Kidney epithelial cell (primary cell): ENCODE measurements at regions not wholly inside any gene's neighbourhood (a gene's known extent, or its start where the extent isn't known, plus 50 kb on each side); places are given as distances from the start of the nearest gene placed in this dataset.

Source experiments
- DNase-seq: peaks from one replicate; pipeline ENCODE4 v3.0.0-alpha.2; 2010; ENCODE audit warnings: low read depth
- H3K27me3 ChIP-seq: 2 replicates; pipeline ENCODE4 v1.6.0; 2011; ENCODE audit warnings: low read length; ENCODE audit not compliant: control insufficient read depth, insufficient read depth
- H3K36me3 ChIP-seq: 2 replicates; pipeline ENCODE4 v1.5.1; 2011; ENCODE audit warnings: low read length; ENCODE audit not compliant: control insufficient read depth, insufficient read depth
- H3K4me3 ChIP-seq: 2 replicates; pipeline ENCODE4 v1.5.1; 2011; ENCODE audit warnings: low read depth, mild to moderate bottlenecking, control low read depth, low read length
- CTCF ChIP-seq: IDR thresholded peaks from 2 replicates; pipeline ENCODE4 v1.5.1; 2011; ENCODE audit warnings: mild to moderate bottlenecking, moderate library complexity, low read length, control low read depth, inconsistent platforms; ENCODE audit not compliant: insufficient read depth, poor library complexity, severe bottlenecking

GRCh38 chr13:54953786-54954185, 1925.2 kb downstream of the OLFM4 start:
- Histone ChIP-seq H3K36me3 (no peaks in the 10 kb centered on the region), H3K4me3 (no peak overlapping the region), H3K27me3 (no peaks in the 10 kb centered on the region)
- no peak for DNase-seq
- TF ChIP-seq CTCF: no peak

- H3K4me3 ChIP-seq: no peak overlapping the region
- H3K27me3 ChIP-seq: no peaks in the 10 kb centered on the region
- no peak for DNase-seq
- no peaks in the 10 kb centered on the region for H3K36me3 ChIP-seq
- no peak for TF ChIP-seq CTCF
Measured at GRCh38 chr13:54958781-54959180, 1930.2 kb downstream of the OLFM4 start.

GRCh38 chr13:54965881-54966280, 1937.3 kb downstream of the OLFM4 start:
- TF ChIP-seq CTCF: no peak
- no peak overlapping the region for H3K4me3 ChIP-seq
- DNase-seq: peak; percentile 45
- H3K36me3 ChIP-seq: no peaks in the 10 kb centered on the region
- no peaks in the 10 kb centered on the region for H3K27me3 ChIP-seq

GRCh38 chr13:54972838-54973237, 1944.2 kb downstream of the OLFM4 start:
- no peak for TF ChIP-seq CTCF
- no peak for DNase-seq
- H3K27me3 ChIP-seq: no peaks in the 10 kb centered on the region
- no peak overlapping the region for H3K4me3 ChIP-seq
- H3K36me3 ChIP-seq: no peaks in the 10 kb centered on the region

GRCh38 chr13:54975676-54976075, 1947.1 kb downstream of the OLFM4 start:
- DNase-seq: no peak
- H3K4me3 ChIP-seq: no peak overlapping the region
- no peak for TF ChIP-seq CTCF
- no peaks in the 10 kb centered on the region for H3K36me3 ChIP-seq
- H3K27me3 ChIP-seq: no peaks in the 10 kb centered on the region

GRCh38 chr13:54980651-54981050, 1952.0 kb downstream of the OLFM4 start:
- H3K27me3 ChIP-seq: no peaks in the 10 kb centered on the region
- no peaks in the 10 kb centered on the region for H3K36me3 ChIP-seq
- no peak overlapping the region for H3K4me3 ChIP-seq
- TF ChIP-seq CTCF: no peak
- no peak for DNase-seq
